HG02610 (cell line): ENCODE measurements at regions not wholly inside any gene's neighbourhood (a gene's known extent, or its start where the extent isn't known, plus 50 kb on each side); places are given as distances from the start of the nearest gene placed in this dataset.
A peak's percentile ranks its signal among the peaks of the same experiment; 100 is the strongest.
"Not testable (repeated sequence)": the region's sequence is repeated elsewhere in the genome, so short reads cannot be mapped to it uniquely, and the experiment has no call there.

ENCODE experiments used
- ATAC-seq: cut with Tn5 transposase; IDR thresholded peaks from one replicate; pipeline ENCODE4 v1.9.1; 2021; ENCODE audit warnings: mild to moderate bottlenecking, moderate library complexity; ENCODE audit not compliant: unreplicated experiment

DNA sequence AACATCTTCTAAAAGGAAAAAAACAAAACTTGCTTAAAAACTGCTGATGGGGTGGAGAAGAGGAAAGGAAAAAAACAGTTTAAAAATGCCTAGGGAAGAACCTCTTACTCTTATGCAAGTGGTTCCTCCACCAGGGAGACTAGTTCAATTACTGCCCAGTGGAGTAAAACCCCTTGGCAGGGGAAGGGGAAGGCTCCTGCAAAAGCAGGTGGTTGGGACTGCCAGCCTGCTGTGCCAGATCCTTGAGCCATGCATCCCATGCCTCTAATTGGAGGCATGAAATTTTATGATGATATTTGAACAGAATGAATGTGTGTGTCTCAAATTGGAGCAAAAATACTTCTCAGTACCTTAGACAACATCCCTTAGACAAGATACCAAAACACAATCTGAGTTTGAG is 118.8 kb downstream of the FSCB start:
- ATAC-seq: no peak

DNA sequence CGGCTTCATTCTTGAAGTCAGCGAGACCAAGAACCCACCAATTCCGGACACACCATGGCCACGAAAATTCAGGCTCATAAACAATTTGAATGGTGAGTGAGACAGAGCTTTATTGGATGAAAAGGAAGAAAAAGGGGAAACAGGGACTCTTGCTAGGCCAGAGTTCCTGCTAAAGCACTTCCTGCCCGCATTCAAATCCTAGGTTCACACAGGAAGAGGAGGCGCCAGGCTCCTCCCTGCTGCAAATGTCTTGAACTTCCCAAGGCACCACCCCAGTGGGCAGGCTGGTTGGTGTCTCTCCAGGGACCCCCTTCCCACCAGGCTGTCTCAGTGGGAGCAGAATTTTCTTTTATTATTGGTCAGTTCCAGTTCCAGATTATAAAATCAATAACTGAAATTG is 121.2 kb downstream of the FSCB start:
- ATAC-seq: no peak

DNA sequence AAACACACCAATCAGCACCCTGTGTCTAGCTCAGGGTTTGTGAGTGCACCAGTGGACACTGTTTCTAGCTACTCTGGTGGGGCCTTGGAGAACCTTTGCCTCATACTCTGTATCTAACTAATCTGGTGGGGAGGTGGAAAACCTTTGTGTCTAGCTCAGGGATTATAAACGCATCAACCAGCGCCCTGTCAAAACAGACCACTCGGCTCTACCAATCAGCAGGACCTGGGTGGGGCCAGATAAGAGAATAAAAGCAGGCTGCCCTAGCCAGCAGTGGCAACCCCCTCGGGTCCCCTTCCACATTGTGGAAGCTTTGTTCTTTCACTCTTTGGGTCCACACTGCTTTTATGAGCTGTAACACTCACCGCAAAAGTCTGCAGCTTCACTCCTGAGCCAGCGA is 121.8 kb downstream of the FSCB start:
- ATAC-seq: not testable (repeated sequence)

DNA sequence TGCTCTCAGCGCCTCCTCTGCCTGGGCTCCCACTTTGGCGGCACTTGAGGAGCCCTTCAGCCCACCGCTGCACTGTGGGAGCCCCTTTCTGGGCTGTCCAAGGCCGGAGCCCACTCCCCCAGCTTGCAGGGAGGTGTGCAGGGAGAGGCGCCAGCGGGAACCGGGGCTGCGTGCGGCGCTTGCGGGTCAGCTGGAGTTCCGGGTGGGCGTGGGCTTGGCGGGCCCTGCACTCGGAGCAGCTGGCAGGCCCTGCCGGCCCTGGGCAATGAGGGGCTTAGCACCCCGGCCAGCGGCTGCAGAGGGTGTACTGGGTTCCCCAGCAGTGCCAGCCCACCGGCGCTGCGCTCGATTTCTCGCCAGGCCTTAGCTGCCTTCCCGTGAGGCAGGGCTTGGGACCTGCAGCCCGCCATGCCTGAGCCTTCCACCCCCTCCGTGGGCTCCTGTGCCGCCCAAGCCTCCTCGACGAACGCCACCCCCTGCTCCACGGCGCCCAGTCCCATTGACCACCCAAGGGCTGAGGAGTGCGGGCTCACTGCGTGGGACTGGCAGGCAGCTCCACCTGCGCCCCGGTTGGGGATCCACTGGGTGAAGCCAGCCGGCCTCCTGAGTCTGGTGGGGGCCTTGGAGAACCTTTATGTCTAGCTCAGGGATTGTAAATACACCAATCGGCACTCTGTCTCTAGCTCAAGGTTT is 122.3 kb downstream of the FSCB start:
- not testable (repeated sequence) for ATAC-seq

DNA sequence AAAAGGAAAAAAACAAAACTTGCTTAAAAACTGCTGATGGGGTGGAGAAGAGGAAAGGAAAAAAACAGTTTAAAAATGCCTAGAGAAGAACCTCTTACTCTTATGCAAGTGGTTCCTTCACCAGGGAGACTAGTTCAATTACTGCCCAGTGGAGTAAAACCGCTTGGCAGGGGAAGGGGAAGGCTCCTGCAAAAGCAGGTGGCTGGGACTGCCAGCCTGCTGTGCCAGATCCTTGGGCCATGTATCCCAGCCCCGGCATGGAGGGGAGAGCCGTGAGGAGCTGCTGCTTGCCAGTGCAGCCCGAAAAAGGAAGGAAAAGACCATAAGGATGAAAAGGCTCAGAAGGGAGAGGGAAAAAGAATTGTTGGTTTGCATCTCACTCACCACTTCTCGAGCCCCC is 123.0 kb downstream of the FSCB start:
- ATAC-seq: no peak

DNA sequence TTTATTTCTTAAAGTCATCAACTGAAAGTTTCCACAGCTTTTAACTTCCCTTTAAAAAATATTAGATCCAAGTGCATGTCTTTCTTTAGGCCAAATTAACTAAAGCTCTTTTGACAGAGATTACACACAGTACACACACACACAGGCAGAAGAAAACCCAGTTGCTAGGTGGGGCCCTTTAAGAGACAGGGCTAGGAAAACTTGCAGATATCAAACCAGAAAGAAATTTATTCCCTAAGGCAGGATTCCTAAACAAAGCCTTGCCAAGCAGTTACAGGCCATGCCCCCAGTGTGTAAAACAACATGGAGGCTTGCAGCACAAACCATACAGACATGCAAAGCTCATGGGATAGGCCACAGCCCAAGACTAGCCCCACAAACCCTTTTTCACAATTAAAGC is 123.4 kb downstream of the FSCB start:
- no peak for ATAC-seq

DNA sequence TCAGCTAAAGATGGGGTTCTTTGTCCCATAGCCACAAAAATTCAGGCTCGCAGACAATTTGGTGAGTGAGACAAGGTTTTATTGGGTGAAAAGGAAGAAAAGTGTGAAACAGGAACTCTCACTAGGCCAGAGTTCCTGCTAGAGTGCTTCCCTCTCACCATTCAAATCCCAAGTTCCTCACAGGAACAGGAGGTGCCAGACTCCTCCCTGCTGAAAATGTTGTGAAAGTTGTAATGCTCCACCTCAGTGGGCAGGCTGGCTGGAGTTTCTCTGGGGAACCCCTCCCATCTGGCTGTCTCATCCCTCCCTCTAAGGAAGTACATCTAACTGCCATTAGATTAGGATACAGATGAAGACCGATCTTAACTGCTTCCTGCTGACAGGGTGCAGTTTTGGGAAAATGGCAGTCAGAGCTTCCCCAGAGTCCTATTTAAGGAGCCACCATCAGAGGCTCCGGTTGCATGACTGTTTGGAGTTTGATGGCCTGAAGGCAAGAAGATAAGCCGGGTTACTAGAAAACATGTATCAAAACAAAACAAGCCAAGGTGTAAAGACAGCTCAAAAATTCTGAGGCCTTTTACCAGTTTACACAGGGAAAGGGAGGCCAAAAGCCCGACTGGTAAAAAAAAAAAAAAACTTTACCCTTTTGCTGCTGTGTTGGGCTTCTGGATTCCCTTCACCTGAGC is 127.6 kb downstream of the FSCB start:
- ATAC-seq: no peak

DNA sequence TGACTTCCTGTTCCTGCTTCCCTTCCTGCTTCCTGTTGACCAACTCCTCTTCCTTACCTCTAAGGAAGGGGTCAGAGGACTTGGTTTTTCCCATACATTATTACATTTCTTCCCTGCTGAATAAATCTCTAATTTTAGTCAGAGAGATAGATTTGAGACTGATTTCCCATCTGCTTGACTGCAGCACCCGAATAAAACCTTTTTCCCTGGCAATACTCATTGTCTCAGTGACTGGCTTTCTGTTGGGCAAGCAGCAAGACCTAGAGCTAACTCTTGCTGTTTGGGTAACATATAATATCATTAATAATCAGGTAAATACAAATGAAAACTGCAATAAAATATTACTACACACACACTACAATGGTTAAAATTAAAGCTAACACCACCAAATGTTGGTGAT is 132.2 kb downstream of the FSCB start:
- no peak for ATAC-seq

DNA sequence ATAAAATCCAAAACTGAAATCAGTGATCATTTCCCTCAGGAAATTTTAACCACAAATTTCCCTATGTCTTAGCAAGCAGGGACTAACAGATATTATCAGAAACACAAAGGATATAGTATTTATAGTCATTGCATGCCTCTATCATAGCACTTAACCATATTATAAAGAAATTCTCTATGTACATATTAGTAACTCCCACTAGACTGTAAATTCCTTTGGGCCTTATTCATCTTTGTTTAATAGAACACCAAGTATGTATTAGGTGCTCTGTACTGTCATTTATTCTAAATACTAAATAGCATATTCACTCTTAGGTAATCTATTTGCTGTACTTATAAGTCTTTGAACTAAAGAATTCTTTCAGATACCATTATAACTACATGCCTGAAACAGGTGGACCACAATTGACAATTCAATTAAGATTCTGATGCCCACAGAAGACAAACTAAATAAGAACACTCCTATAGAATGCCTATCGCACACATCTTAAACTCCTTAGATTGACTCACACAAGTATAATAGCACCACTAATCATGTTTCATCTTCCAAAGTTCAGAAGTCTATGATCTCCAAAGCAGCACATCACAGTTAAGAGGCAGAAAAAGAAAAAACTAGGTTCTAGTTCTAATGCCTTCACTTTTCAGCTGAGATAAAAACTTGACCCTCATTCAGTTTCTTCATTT is 134.1 kb downstream of the FSCB start:
- no peak for ATAC-seq

DNA sequence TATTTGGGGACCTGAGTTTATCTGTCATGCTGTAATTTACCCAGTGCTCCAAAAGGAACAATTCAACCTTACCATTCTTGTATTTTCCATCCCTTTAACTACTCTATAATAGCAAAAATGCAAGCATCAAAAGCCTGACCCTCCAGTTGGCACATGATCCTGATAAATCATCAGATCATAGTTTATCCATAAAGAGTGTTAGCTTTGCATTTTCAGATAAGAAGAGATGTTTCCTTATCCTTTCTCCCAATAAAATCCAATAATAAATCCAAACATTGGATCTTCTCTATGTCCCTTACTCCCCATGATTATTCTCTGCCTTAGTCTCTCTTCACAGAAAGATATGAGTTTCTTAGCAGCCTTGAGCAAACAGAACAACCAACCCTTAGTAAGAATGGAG is 134.9 kb downstream of the FSCB start:
- ATAC-seq: no peak

DNA sequence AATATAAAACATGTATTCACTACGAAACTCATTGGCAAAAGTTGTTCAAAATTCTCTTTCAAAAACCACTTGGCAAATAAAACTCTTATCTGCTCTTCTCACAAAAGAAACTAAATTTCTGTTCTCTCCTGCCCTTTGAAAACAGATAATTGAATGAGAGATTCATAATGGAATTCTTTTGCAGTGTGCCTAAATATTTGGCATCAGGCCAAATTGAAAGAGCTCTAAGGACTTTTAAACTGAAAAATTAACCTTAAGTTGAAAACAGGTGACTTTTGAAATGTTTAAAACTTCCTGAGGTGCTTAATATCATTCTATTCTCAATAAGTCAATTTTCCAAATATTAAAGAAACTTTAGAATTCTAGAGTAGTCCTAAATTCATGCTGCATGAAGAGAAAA is 136.4 kb downstream of the FSCB start:
- no peak for ATAC-seq

DNA sequence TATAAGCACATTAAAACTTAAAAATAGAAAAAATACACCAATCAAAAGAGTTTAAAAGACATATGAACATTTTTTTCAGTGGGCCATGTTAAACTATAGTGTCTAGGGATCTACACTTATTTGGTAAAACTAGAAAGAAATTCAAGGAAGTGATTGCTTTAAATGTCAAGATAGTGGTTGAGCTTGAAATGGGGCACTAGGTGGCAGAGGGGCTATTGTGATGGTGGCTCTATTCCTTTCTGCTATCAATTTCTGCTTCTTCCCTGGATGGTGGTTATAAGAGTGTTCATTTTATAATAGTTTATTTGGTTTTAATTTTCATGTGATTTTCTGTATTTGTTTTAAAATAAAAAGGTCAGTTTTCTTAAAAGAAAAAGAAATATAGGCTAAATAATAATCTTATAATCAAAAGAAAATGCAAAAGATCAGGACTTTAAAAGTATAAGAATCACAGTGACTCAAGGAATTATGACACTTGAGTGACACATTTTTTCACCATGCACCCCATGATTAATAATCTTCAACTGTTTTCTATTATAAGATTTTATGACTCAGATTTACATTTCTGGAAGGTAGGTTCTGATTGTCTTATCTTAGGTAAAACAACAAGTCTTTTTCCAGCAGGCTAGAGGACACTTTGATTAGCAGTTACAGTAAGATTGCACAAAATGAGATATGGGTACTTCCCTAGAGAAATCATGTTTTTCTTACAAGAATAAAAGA is 137.5 kb downstream of the FSCB start:
- no peak for ATAC-seq

DNA sequence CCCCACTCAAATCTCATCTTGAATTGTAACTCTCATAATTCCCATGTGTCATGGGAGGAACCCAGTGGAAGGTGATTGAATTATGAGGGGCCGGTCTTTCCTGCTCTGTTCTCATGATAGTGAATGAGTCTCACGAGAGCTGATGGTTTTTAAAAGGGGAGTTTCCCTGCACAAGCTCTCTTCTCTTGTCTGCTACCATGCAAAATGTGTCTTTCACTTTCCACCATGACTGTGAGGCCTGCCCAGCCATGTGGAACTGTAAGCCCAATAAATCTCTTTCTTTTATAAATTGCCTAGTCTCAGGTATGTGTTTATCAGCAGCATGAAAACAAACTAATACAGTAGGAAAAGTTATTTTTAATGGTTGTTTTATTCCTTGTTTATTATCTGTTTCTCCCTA is 146.0 kb downstream of the FSCB start:
- ATAC-seq: no peak

DNA sequence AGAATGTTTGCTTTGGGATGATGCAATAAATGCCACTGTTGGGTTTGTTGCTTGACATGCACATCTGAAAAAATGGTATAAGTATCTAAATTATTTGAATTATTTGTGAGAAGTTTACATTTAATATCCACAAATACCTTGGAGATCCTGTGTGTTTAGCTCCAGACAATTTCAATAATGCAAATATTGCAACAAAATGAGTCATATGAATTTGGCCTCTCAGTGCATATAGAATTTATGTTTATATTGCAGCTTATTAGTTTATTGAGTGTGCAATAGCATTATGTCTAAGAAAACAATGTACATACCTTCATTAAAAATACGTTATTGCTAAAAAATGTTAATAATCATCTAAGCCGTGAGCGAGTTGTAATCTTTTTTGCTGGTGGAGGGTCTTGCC is 153.3 kb downstream of the FSCB start:
- no peak for ATAC-seq

DNA sequence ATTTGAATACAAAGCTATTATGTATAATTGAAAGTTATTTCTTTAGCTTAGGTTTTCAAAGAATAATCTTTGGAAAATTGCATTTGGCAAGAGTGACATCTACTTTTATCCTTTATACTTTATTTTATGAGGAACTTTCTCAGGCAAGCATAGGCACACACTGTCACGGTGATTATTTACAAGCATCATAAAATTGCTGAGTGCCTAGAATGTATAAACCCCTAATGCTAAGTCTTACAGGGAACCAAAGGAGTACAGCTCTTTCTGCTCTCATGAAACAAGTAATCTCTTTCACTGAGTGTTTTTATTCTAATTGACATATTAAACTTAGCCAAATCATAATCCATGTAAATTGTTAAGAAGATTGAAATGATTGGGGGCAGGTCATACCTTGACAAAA is 154.9 kb downstream of the FSCB start:
- no peak for ATAC-seq

DNA sequence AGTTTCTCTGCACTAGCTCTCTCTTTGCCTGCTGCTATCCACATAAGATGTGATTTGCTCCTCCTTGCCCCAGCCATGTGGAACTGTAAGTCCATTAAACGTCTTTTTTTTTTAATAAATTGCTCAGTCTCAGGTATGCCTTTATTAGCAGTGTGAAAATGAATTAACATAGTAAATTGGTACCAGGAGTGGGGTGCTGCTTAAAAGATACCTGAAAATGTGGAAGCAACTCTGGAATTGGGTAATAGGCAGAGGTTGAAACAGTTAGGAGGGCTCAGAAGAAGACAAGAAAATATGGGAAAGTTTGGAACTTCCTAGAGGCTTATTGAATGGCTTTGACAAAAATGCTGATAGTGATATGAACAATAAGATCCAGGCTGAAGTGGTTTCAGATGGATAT is 159.8 kb downstream of the FSCB start:
- ATAC-seq: no peak

DNA sequence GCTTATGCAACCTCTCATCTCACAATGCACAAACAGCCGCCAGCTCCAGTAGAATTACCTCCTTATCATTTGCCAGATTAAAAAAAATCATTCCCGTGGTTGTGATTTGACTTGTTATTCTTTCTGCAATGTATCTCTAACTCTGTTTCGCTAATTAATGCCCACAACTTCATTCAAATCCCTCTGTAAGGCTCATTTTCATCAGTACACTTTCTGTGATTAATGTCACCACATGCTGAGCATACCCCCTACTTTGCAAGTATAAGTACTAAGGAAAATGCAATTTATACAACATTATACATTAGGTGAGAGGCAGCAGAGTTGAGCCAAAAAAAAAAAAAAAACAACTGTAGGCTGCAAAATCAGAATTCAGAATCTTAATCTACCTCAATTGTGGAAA is 166.0 kb downstream of the FSCB start:
- ATAC-seq: no peak

DNA sequence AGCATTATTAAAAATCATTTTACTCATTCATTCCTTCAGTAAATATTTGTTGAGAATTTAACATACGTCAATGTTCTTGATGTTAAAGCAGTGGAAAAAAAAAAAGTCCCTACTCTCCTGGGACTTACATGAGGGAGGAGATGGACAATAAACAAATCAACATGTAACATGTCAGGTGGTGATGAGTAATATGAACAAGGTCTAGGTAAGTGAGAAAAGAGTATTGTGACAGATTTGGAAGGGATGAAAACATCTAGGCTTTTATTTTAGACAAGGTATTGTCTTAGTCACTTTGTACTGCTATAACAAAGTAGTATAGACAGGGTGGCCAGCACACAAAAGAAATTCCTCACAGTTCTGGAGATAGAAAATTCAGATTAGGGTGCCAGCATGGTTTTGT is 167.2 kb downstream of the FSCB start:
- no peak for ATAC-seq

DNA sequence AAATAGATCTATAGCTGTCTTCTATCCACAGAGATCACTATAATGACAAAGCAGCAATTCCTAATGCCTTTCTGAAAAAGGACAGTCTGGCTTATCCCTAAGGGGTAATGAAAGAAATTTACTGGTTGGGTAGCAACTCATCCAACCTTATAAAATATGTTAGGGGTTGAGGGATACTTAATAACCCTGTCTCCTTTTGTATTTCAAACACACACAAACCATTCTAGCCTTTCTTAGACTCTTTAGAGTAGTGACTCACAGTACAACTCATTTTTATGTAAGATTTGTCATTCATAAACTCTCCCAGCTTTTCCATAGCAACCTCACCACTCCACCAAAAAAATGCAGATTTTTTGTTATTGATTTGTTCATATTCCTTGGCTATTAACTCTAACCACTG is 167.9 kb downstream of the FSCB start:
- ATAC-seq: no peak

DNA sequence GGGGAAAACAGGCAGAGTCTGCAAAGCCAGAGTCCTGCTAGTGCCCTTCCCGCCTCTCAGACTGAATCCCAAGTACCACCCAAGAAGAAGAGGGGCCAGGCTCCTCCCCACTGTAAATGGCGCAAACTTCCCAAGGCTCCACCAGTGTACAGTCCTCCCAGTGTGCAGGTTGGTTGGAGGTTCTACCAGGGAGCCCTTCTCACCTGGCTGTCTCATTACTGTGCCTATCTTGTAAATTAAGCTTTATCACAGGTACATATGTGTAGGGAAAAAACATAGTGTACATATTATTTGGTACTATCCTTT is 189.7 kb downstream of the FSCB start:
- ATAC-seq: no peak

DNA sequence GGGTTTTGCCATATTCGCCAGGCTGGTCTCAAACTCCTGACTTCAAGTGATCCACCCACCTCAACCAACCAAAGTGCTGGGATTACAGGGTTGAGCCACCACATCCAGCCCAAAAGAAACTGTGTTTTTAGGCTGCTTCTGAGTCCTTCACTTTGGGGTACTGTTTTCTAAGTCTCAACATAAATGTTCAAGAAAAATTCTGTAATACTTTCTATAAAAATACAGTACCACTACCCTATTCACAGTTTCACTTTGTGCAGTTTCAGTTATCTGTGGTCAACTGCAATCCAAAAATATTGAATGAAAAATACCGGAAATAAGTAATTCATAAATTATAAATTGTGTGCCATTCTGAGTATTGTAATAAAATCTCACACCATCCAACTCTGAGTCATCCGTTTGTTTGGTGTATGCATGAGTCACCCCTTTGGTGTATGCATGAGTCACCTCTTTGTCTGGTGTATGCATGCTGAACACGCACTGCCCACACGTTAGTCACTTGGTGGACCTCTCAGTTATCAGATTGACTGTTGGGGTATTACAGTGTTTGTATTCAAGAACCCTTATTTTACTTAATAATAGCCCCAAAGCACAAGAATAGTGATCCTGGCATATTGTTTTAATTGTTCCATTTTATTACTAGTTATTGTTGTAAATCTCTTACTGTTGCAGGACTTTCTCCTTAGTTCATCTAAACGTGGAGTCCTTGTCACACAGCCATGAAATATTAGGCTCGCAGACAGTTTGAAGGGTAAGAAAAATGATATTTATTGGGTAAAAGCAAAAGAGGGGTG is 190.2 kb downstream of the FSCB start:
- ATAC-seq: peak; percentile 99
